OCI-LY1 (cell line): ENCODE measurements at regions not wholly inside any gene's neighbourhood (a gene's known extent, or its start where the extent isn't known, plus 50 kb on each side); places are given as distances from the start of the nearest gene placed in this dataset.

Experiments
- H2AFZ ChIP-seq: fragments of 200-600 bp; sonication (generic), shearing (Covaris generic); 2 replicates; pipeline ENCODE4 v1.6.0; 2014; ENCODE audit warnings: antibody characterized with exemption, mild to moderate bottlenecking, low read length
- H3F3A ChIP-seq: fragments of 200-600 bp; sonication (generic), shearing (Covaris generic); 2 replicates; pipeline ENCODE4 v1.6.0; 2014; ENCODE audit warnings: mild to moderate bottlenecking, antibody characterized with exemption, low read length, moderate library complexity; ENCODE audit not compliant: insufficient read depth
- H3K27ac ChIP-seq: fragments of 200-600 bp; sonication (generic); 2 replicates; pipeline ENCODE4 v1.5.1; 2014; ENCODE audit warnings: low read length, mixed run types, mild to moderate bottlenecking, low read depth; ENCODE audit not compliant: poor library complexity, severe bottlenecking
- H3K27me3 ChIP-seq: fragments of 200-600 bp; sonication (generic); 2 replicates; pipeline ENCODE4 v1.6.0; 2014; ENCODE audit warnings: antibody characterized with exemption, mild to moderate bottlenecking, low read length, moderate library complexity; ENCODE audit not compliant: insufficient read depth
- H3K36me3 ChIP-seq: fragments of 200-600 bp; sonication (generic); 2 replicates; pipeline ENCODE4 v1.6.1; 2014; ENCODE audit warnings: mild to moderate bottlenecking, antibody characterized with exemption, low read length, moderate library complexity, mixed read lengths; ENCODE audit not compliant: insufficient read depth
- H3K4me1 ChIP-seq: fragments of 200-600 bp; sonication (generic); 2 replicates; pipeline ENCODE4 v1.5.1; 2014; ENCODE audit warnings: mild to moderate bottlenecking, low read length, moderate library complexity; ENCODE audit not compliant: insufficient read depth, severe bottlenecking
- H3K4me2 ChIP-seq: fragments of 200-600 bp; sonication (generic), shearing (Covaris generic); 2 replicates; pipeline ENCODE4 v1.6.1; 2014; ENCODE audit warnings: low read length
- H3K4me3 ChIP-seq: fragments of 200-600 bp; sonication (generic); 2 replicates; pipeline ENCODE4 v1.5.1; 2014; ENCODE audit warnings: low read length, low read depth, mild to moderate bottlenecking, mixed read lengths; ENCODE audit not compliant: poor library complexity, severe bottlenecking
- H3K79me2 ChIP-seq: fragments of 200-600 bp; shearing (Covaris generic); 2 replicates; pipeline ENCODE4 v1.6.1; 2016; ENCODE audit warnings: mixed run types, low read length, mixed read lengths; ENCODE audit not compliant: insufficient read depth
- H3K9ac ChIP-seq: fragments of 200-600 bp; sonication (generic), shearing (Covaris generic); 2 replicates; pipeline ENCODE4 v1.6.1; 2014; ENCODE audit warnings: mild to moderate bottlenecking, low read length, mixed read lengths
- H3K9me2 ChIP-seq: fragments of 200-600 bp; sonication (generic), shearing (Covaris generic); 2 replicates; pipeline ENCODE4 v1.6.1; 2014; ENCODE audit warnings: low read depth, mild to moderate bottlenecking, low read length, mixed read lengths
- H3K9me3 ChIP-seq: fragments of 200-600 bp; shearing (Covaris generic); 2 replicates; pipeline ENCODE4 v1.6.1; 2014; ENCODE audit warnings: low read length, mixed read lengths
- H4K20me1 ChIP-seq: fragments of 200-600 bp; sonication (generic), shearing (Covaris generic); 2 replicates; pipeline ENCODE4 v1.6.0; 2016; ENCODE audit warnings: mild to moderate bottlenecking, low read length; ENCODE audit not compliant: insufficient read depth
- CTCF ChIP-seq: fragments of 200-600 bp; sonication (generic), shearing (Covaris generic); IDR thresholded peaks from 2 replicates; pipeline ENCODE4 v1.5.1; 2017; ENCODE audit warnings: mild to moderate bottlenecking, antibody characterized with exemption, low read length, moderate library complexity, mixed read lengths
- EZH2 ChIP-seq: fragments of 200-600 bp; sonication (generic), shearing (Covaris generic); IDR thresholded peaks from 2 replicates; pipeline ENCODE4 v1.8.0; 2017; ENCODE audit warnings: borderline replicate concordance, mixed run types, mild to moderate bottlenecking, antibody characterized with exemption, low read length, moderate library complexity, mixed read lengths

- no peak overlapping the region for H3K4me3 ChIP-seq
- H2AFZ ChIP-seq: no peak overlapping the region
- TF ChIP-seq CTCF: no peak
- no peak for TF ChIP-seq EZH2
- no peak overlapping the region for H3K27ac ChIP-seq
- no peaks in the 10 kb centered on the region for H3K79me2 ChIP-seq
- H3K4me2 ChIP-seq: no peak overlapping the region
- H3K9me2 ChIP-seq: no peaks in the 10 kb centered on the region
- H4K20me1 ChIP-seq: no peaks in the 10 kb centered on the region
- no peak overlapping the region for H3K9ac ChIP-seq
- H3F3A ChIP-seq: no peaks in the 10 kb centered on the region
- no peaks in the 10 kb centered on the region for H3K36me3 ChIP-seq
- no peaks in the 10 kb centered on the region for H3K9me3 ChIP-seq
- H3K27me3 ChIP-seq: peaks cover 2% of the 10 kb centered on the region
- H3K4me1 ChIP-seq: no peaks in the 10 kb centered on the region
These were observed 75.3 kb upstream of the CRHR1 start for GRCh38 chr17:45708707-45709290.

GRCh38 chr17:45709728-45710288 is 74.3 kb upstream of the CRHR1 start:
- Histone ChIP-seq H3K27me3 (no peaks in the 10 kb centered on the region; the same call in 1 of the 2 replicates), H3K4me1 (no peaks in the 10 kb centered on the region), H3K9me2 (no peaks in the 10 kb centered on the region), H3K9ac (no peak overlapping the region), H3K36me3 (no peaks in the 10 kb centered on the region), H3K27ac (no peak overlapping the region), H3F3A (no peaks in the 10 kb centered on the region), H3K4me2 (no peak overlapping the region), H2AFZ (no peak overlapping the region), H4K20me1 (no peaks in the 10 kb centered on the region), H3K9me3 (no peaks in the 10 kb centered on the region), H3K4me3 (no peak overlapping the region), H3K79me2 (no peaks in the 10 kb centered on the region)
- no peak for TF ChIP-seq EZH2
- TF ChIP-seq CTCF: no peak

GRCh38 chr17:45715787-45716186 is 68.3 kb upstream of the CRHR1 start:
- Histone ChIP-seq H3K4me1 (no peaks in the 10 kb centered on the region), H3K9me2 (no peaks in the 10 kb centered on the region), H2AFZ (no peak overlapping the region), H3F3A (no peaks in the 10 kb centered on the region), H3K36me3 (no peaks in the 10 kb centered on the region), H3K79me2 (no peaks in the 10 kb centered on the region), H3K27me3 (no peaks in the 10 kb centered on the region), H4K20me1 (no peaks in the 10 kb centered on the region), H3K4me3 (no peak overlapping the region), H3K4me2 (no peak overlapping the region), H3K9ac (no peak overlapping the region), H3K27ac (no peak overlapping the region), H3K9me3 (no peaks in the 10 kb centered on the region)
- TF ChIP-seq CTCF: no peak
- TF ChIP-seq EZH2: no peak
